ENCODE measurements at regions not wholly inside any gene's neighbourhood (a gene's known extent, or its start where the extent isn't known, plus 50 kb on each side); places are given as distances from the start of the nearest gene placed in this dataset.
"Not testable (repeated sequence)": the region's sequence is repeated elsewhere in the genome, so short reads cannot be mapped to it uniquely, and the experiment has no call there.

GRCh38 chr3:95738045-95738444, 1076.3 kb upstream of the EPHA6 start:
- TF ChIP-seq CTCF (conservative IDR thresholded peaks at IDR 0.05) = no peak

GRCh38 chr3:95744896-95745295, 1069.5 kb upstream of the EPHA6 start:
- H3K27ac ChIP-seq = not testable (repeated sequence)

More at GRCh38 chr3:95738045-95738444, 1076.3 kb upstream of the EPHA6 start:
- no peak overlapping the region for H3K27ac ChIP-seq

GRCh38 chr3:95750097-95750496, 1064.3 kb upstream of the EPHA6 start:
- no peak overlapping the region for H3K27ac ChIP-seq
- no peak for TF ChIP-seq CTCF (conservative IDR thresholded peaks at IDR 0.05)

- no peak for TF ChIP-seq CTCF (conservative IDR thresholded peaks at IDR 0.05)
- H3K27ac ChIP-seq = no peak overlapping the region
These were observed 1062.9 kb upstream of the EPHA6 start for GRCh38 chr3:95751509-95751908.

GRCh38 chr3:95752199-95752598, 1062.2 kb upstream of the EPHA6 start:
- no peak overlapping the region for H3K27ac ChIP-seq
- no peak for TF ChIP-seq CTCF (conservative IDR thresholded peaks at IDR 0.05)

GRCh38 chr3:95758707-95759106, 1055.7 kb upstream of the EPHA6 start:
- no peak for TF ChIP-seq CTCF (conservative IDR thresholded peaks at IDR 0.05)
- H3K27ac ChIP-seq = no peak overlapping the region

- H3K27ac ChIP-seq = no peak overlapping the region
- no peak for TF ChIP-seq CTCF (conservative IDR thresholded peaks at IDR 0.05)
These were observed 1054.6 kb upstream of the EPHA6 start for GRCh38 chr3:95759614-95760301.

- no peak overlapping the region for H3K27ac ChIP-seq
- TF ChIP-seq CTCF (conservative IDR thresholded peaks at IDR 0.05) = no peak
These were observed 1038.8 kb upstream of the EPHA6 start for GRCh38 chr3:95775486-95776094.
